Esophagus squamous epithelium (tissue), 4 donors: ENCODE measurements at regions not wholly inside any gene's neighbourhood (a gene's known extent, or its start where the extent isn't known, plus 50 kb on each side); places are given as distances from the start of the nearest gene placed in this dataset.

Source experiments
- POLR2A ChIP-seq, 4 donors: fragments of 450-650 bp; IDR thresholded peaks; one replicate each; pipeline ENCODE4 v1.6.1; 2017; ENCODE audit warnings: antibody characterized with exemption in 4 of 4, mild to moderate bottlenecking in 4 of 4, moderate library complexity in 3 of 4
- TF ChIP-seq, protein P1 (sequence below), 6 experiments: fragments of 450-650 bp in 4 of 6; fragments of 200-600 bp in 2 of 6; sonication (generic) in 2 of 6; IDR thresholded peaks; one replicate each; pipeline ENCODE4 v1.5.1; 2016 to 2019; ENCODE audit warnings: antibody characterized with exemption in 6 of 6, mild to moderate bottlenecking in 4 of 6, moderate library complexity in 4 of 6

DNA sequence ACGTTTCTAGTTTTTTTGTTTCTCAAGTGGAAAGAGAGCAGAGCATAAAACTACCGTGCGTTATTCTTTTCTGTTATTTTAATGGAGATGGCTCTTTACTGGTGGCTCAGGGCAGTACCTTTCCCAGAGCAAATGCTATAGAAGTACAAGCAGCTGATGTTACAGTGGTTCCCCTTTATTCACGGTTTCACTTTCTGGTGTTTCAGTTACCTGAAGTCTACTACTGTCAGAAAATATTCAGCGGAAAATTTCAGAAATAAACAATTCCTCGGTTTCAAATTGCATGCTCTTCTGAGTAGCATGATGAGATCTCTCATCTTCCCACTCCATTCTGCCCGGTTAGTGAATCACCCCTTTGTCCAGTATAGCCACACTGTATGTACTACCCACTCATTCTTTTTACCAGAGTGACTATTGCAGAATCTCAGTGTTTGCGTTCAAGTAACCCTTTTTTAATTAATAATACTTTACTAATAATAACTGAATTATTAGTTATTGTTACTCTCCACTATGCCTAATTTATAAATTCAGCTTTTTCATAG, 597.5 kb upstream of the ROBO2 start:
- TF ChIP-seq, protein P1, sequence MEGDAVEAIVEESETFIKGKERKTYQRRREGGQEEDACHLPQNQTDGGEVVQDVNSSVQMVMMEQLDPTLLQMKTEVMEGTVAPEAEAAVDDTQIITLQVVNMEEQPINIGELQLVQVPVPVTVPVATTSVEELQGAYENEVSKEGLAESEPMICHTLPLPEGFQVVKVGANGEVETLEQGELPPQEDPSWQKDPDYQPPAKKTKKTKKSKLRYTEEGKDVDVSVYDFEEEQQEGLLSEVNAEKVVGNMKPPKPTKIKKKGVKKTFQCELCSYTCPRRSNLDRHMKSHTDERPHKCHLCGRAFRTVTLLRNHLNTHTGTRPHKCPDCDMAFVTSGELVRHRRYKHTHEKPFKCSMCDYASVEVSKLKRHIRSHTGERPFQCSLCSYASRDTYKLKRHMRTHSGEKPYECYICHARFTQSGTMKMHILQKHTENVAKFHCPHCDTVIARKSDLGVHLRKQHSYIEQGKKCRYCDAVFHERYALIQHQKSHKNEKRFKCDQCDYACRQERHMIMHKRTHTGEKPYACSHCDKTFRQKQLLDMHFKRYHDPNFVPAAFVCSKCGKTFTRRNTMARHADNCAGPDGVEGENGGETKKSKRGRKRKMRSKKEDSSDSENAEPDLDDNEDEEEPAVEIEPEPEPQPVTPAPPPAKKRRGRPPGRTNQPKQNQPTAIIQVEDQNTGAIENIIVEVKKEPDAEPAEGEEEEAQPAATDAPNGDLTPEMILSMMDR (IDR thresholded peaks at IDR 0.05) = no peak
- no peak for TF ChIP-seq POLR2A (IDR thresholded peaks at IDR 0.05)
